T-cell (primary cell): ENCODE measurements at regions not wholly inside any gene's neighbourhood (a gene's known extent, or its start where the extent isn't known, plus 50 kb on each side); places are given as distances from the start of the nearest gene placed in this dataset.

Source experiments
- ATAC-seq, 4 experiments: fragments of 200-7000 bp in 3 of 4; fragments of 150-1000 bp in 1 of 4; cut with Tn5 transposase; replicated peaks in 1 of 4; 1 replicate in 3 of 4; 2 replicates in 1 of 4; pipeline ENCODE4 v1.10.0; 2021; ENCODE audit warnings: moderate library complexity in 3 of 4, mild to moderate bottlenecking in 2 of 4, moderate number of reproducible peaks in 1 of 4
- CTCF ChIA-PET, 2 donors: fragments of 300-600 bp; sonication (Branson Sonifier 250); formaldehyde crosslinking; loops; one replicate each; lab custom pipeline; 2022; ENCODE audit warnings: antibody characterized with exemption in 2 of 2; lab: Charles Lee
- POLR2A ChIA-PET, 2 donors: fragments of 300-600 bp; sonication (Branson Sonifier 250); formaldehyde crosslinking; loops; one replicate each; lab custom pipeline; 2022; ENCODE audit warnings: antibody characterized with exemption in 2 of 2; lab: Charles Lee
- DNase-seq, 35 experiments: peaks; one replicate each; pipeline versions ENCODE4 v3.0.0 to v3.0.0-alpha.2; 2013 to 2023
- H3K27ac ChIP-seq: one replicate; pipeline ENCODE4 v1.5.1; 2013; ENCODE audit warnings: low read length
- H3K27me3 ChIP-seq, 2 experiments: replicated peaks in 1 of 2; 1 replicate in 1 of 2; 2 replicates in 1 of 2; pipeline versions ENCODE4 v1.6.1 to v1.7.0; 2013; ENCODE audit warnings: low read length in 1 of 2, mixed read lengths in 1 of 2; ENCODE audit not compliant: control insufficient read depth in 2 of 2, insufficient read depth in 2 of 2; ENCODE audit errors: extremely low read depth in 1 of 2
- H3K36me3 ChIP-seq, 2 donors: 1 replicate in 1 of 2; 2 replicates in 1 of 2; pipeline versions ENCODE4 v1.6.1 to v1.7.0; 2013; ENCODE audit warnings: low read length in 1 of 2; ENCODE audit not compliant: control insufficient read depth in 2 of 2, insufficient read depth in 1 of 2; ENCODE audit errors: extremely low read depth in 1 of 2
- H3K4me1 ChIP-seq, 2 experiments: 1 replicate in 1 of 2; 2 replicates in 1 of 2; pipeline versions ENCODE4 v1.6.1 to v1.7.0; 2013; ENCODE audit warnings: low read length in 2 of 2, mixed read lengths in 1 of 2; ENCODE audit not compliant: insufficient read depth in 2 of 2, control insufficient read depth in 1 of 2; ENCODE audit errors: extremely low read depth in 1 of 2
- H3K4me3 ChIP-seq, 2 donors: 1 replicate in 1 of 2; 2 replicates in 1 of 2; pipeline versions ENCODE4 v1.5.1 to v1.7.0; 2013; ENCODE audit warnings: mild to moderate bottlenecking in 2 of 2, low read length in 1 of 2, moderate library complexity in 1 of 2; ENCODE audit not compliant: control insufficient read depth in 1 of 2; ENCODE audit errors: extremely low read depth in 1 of 2
- H3K9me3 ChIP-seq: 2 replicates; pipeline ENCODE4 v1.7.0; 2013
- H3K27ac Mint-ChIP-seq, 2 donors: one replicate each; pipeline ENCODE4 v1.8.0; 2020 to 2021; ENCODE audit warnings: mild to moderate bottlenecking in 2 of 2, mixed read lengths in 2 of 2
- H3K27me3 Mint-ChIP-seq, 2 donors: one replicate each; pipeline ENCODE4 v1.8.0; 2021 to 2022; ENCODE audit warnings: mixed read lengths in 2 of 2
- H3K36me3 Mint-ChIP-seq: one replicate; pipeline ENCODE4 v1.8.0; 2021; ENCODE audit warnings: mixed read lengths
- H3K4me1 Mint-ChIP-seq, 3 donors: one replicate each; pipeline ENCODE4 v1.8.0; 2020 to 2022; ENCODE audit warnings: mixed read lengths in 3 of 3, mild to moderate bottlenecking in 1 of 3
- H3K4me3 Mint-ChIP-seq, 3 donors: one replicate each; pipeline ENCODE4 v1.8.0; 2020 to 2022; ENCODE audit warnings: mild to moderate bottlenecking in 3 of 3, mixed read lengths in 3 of 3, moderate library complexity in 3 of 3
- H3K9me3 Mint-ChIP-seq, 3 donors: one replicate each; pipeline ENCODE4 v1.8.0; 2020 to 2022; ENCODE audit warnings: mixed read lengths in 3 of 3
- WGBS: methylation state at CpG from one replicate; pipeline ENCODE4 v1.1.5; 2013; ENCODE audit warnings: missing lambda C conversion rate; ENCODE audit not compliant: insufficient coverage; 5-methylcytosine and 5-hydroxymethylcytosine counted together

- H3K9me3 Mint-ChIP-seq, result peaks cover 9 to 15% (median 12%) of the 10 kb centered on the region in 3 donors
- DNase-seq (no peak), ATAC-seq (no peak)
- POLR2A ChIA-PET, result no interaction called here
- H3K27ac ChIP-seq, result no peak overlapping the region
- H3K4me3 Mint-ChIP-seq, result no peak overlapping the region
- H3K4me1 Mint-ChIP-seq, result no peaks in the 10 kb centered on the region
- H3K27me3 ChIP-seq, result no peaks in the 10 kb centered on the region
- CTCF ChIA-PET, result interaction anchor here in 1 of 2 donors (0.6 kb wide), 1 partner anchor 907 kb away, joined by 3 read pairs; no protein-coding TSS in a partner anchor
- no peaks in the 10 kb centered on the region for H3K36me3 ChIP-seq
- H3K36me3 Mint-ChIP-seq, result peaks cover 2% of the 10 kb centered on the region
- no peak overlapping the region for H3K27ac Mint-ChIP-seq
- H3K9me3 ChIP-seq, result no peaks in the 10 kb centered on the region
- no peaks in the 10 kb centered on the region for H3K4me1 ChIP-seq
- no peak overlapping the region for H3K4me3 ChIP-seq
- no peaks in the 10 kb centered on the region for H3K27me3 Mint-ChIP-seq
These were observed 412.0 kb upstream of the NR3C2 start for GRCh38 chr4:148854203-148854602.

GRCh38 chr4:148852092-148852699, 410.0 kb upstream of the NR3C2 start:
- peaks cover 2% of the 10 kb centered on the region for H3K36me3 Mint-ChIP-seq

GRCh38 chr4:148850257-148850995, 408.2 kb upstream of the NR3C2 start:
- H3K4me3 Mint-ChIP-seq, result no peak overlapping the region

More at GRCh38 chr4:148852092-148852699, 410.0 kb upstream of the NR3C2 start:
- no peak for DNase-seq
- no peak overlapping the region for H3K27ac Mint-ChIP-seq
- H3K36me3 ChIP-seq, result no peaks in the 10 kb centered on the region
- no peak overlapping the region for H3K27ac ChIP-seq
- WGBS, result no CpG with 5 or more reads among the region's 3 CpGs
- H3K9me3 Mint-ChIP-seq, result peaks cover 4 to 15% (median 12%) of the 10 kb centered on the region in 3 donors
- no peak overlapping the region for H3K4me3 Mint-ChIP-seq
- no peaks in the 10 kb centered on the region for H3K27me3 ChIP-seq
- no peaks in the 10 kb centered on the region for H3K9me3 ChIP-seq
- H3K4me1 ChIP-seq, result no peaks in the 10 kb centered on the region
- no peaks in the 10 kb centered on the region for H3K4me1 Mint-ChIP-seq
- ATAC-seq, result no peak
- H3K27me3 Mint-ChIP-seq, result no peaks in the 10 kb centered on the region
- H3K4me3 ChIP-seq, result no peak overlapping the region
- POLR2A ChIA-PET, result no interaction called here
- CTCF ChIA-PET, result no interaction called here

GRCh38 chr4:148849581-148849980, 407.4 kb upstream of the NR3C2 start:
- Histone ChIP-seq H3K9me3 (no peaks in the 10 kb centered on the region), H3K27me3 (no peaks in the 10 kb centered on the region), H3K4me3 (no peak overlapping the region), H3K27ac (no peak overlapping the region), H3K4me1 (no peaks in the 10 kb centered on the region), H3K36me3 (no peaks in the 10 kb centered on the region)
- 93% methylated on average over 2 of the region's 2 CpGs for WGBS
- ATAC-seq (no peak), DNase-seq (no peak)
- H3K9me3 Mint-ChIP-seq, result peaks cover 0 to 7% (median 7%) of the 10 kb centered on the region in 3 donors
- ChIA-PET POLR2A (no interaction called here), CTCF (no interaction called here)
- no peaks in the 10 kb centered on the region for H3K27me3 Mint-ChIP-seq
- no peak overlapping the region for H3K27ac Mint-ChIP-seq
- H3K36me3 Mint-ChIP-seq, result no peaks in the 10 kb centered on the region
- H3K4me3 Mint-ChIP-seq, result no peak overlapping the region
- no peaks in the 10 kb centered on the region for H3K4me1 Mint-ChIP-seq

More at GRCh38 chr4:148850257-148850995, 408.2 kb upstream of the NR3C2 start:
- no peak overlapping the region for H3K4me3 ChIP-seq
- no peak for ATAC-seq
- DNase-seq, result no peak
- no peaks in the 10 kb centered on the region for H3K27me3 ChIP-seq
- Mint-ChIP-seq H3K27ac (no peak overlapping the region), H3K4me1 (no peaks in the 10 kb centered on the region), H3K36me3 (no peaks in the 10 kb centered on the region), H3K9me3 (peaks cover 0 to 9% (median 8%) of the 10 kb centered on the region in 3 donors), H3K27me3 (no peaks in the 10 kb centered on the region)
- no peaks in the 10 kb centered on the region for H3K36me3 ChIP-seq
- ChIA-PET POLR2A (no interaction called here), CTCF (no interaction called here)
- no peaks in the 10 kb centered on the region for H3K9me3 ChIP-seq
- H3K4me1 ChIP-seq, result no peaks in the 10 kb centered on the region
- WGBS, result 78% methylated on average over 1 of the region's 2 CpGs
- no peak overlapping the region for H3K27ac ChIP-seq

- CTCF ChIA-PET, result no interaction called here
These were observed 405.5 kb upstream of the NR3C2 start for GRCh38 chr4:148847544-148848255.

GRCh38 chr4:148845609-148846008, 403.4 kb upstream of the NR3C2 start:
- Histone ChIP-seq H3K4me3 (no peak overlapping the region), H3K36me3 (no peaks in the 10 kb centered on the region), H3K27ac (no peak overlapping the region), H3K9me3 (no peaks in the 10 kb centered on the region), H3K4me1 (no peaks in the 10 kb centered on the region), H3K27me3 (no peaks in the 10 kb centered on the region)
- H3K4me3 Mint-ChIP-seq, result no peak overlapping the region
- no peaks in the 10 kb centered on the region for H3K36me3 Mint-ChIP-seq
- H3K27ac Mint-ChIP-seq, result no peak overlapping the region
- DNase-seq (no peak), ATAC-seq (no peak)
- WGBS, result no CpG with 5 or more reads among the region's 1 CpG
- H3K27me3 Mint-ChIP-seq, result peaks cover 3 to 4% of the 10 kb centered on the region in 2 donors
- no peaks in the 10 kb centered on the region for H3K9me3 Mint-ChIP-seq
- ChIA-PET POLR2A (no interaction called here), CTCF (no interaction called here)
- H3K4me1 Mint-ChIP-seq, result no peaks in the 10 kb centered on the region

More at GRCh38 chr4:148847544-148848255, 405.5 kb upstream of the NR3C2 start:
- H3K4me3 Mint-ChIP-seq, result no peak overlapping the region
- Histone ChIP-seq H3K27ac (no peak overlapping the region), H3K4me1 (no peaks in the 10 kb centered on the region), H3K4me3 (no peak overlapping the region), H3K9me3 (no peaks in the 10 kb centered on the region), H3K27me3 (no peaks in the 10 kb centered on the region), H3K36me3 (no peaks in the 10 kb centered on the region)
- H3K36me3 Mint-ChIP-seq, result no peaks in the 10 kb centered on the region
- no peak for ATAC-seq
- POLR2A ChIA-PET, result no interaction called here
- WGBS, result 93% methylated on average over 7 of the region's 10 CpGs
- DNase-seq, result no peak
- peaks cover 3 to 4% of the 10 kb centered on the region in 2 donors for H3K27me3 Mint-ChIP-seq
- H3K4me1 Mint-ChIP-seq, result no peaks in the 10 kb centered on the region
- H3K27ac Mint-ChIP-seq, result no peak overlapping the region
- H3K9me3 Mint-ChIP-seq, result no peaks in the 10 kb centered on the region
